H1 (cell line): ENCODE measurements at regions not wholly inside any gene's neighbourhood (a gene's known extent, or its start where the extent isn't known, plus 50 kb on each side); places are given as distances from the start of the nearest gene placed in this dataset.

Experiments
- CTCF ChIA-PET: fragments of 300-600 bp; sonication (Branson Sonifier 250); formaldehyde crosslinking; loops from one replicate; lab custom pipeline; 2021; ENCODE audit not compliant: partially characterized antibody; lab: Charles Lee
- POLR2A ChIA-PET: fragments of 300-600 bp; sonication (Branson Sonifier 250); formaldehyde crosslinking; loops from one replicate; lab custom pipeline; 2021; ENCODE audit warnings: inconsistent platforms; ENCODE audit not compliant: partially characterized antibody; lab: Charles Lee
- DNase-seq, 2 experiments: peaks; one replicate each; pipeline versions ENCODE4 v3.0.0 to v3.0.0-alpha.2; 2010 to 2022; ENCODE audit warnings: low spot score in 2 of 2, low read depth in 1 of 2, mixed read lengths in 1 of 2
- FAIRE-seq: peaks from 2 replicates; lab custom pipeline; 2011; peaks lifted over from hg19 to GRCh38; lab: Jason Lieb, UNC
- H2AFZ ChIP-seq: 2 replicates; pipeline ENCODE4 v1.8.1; 2012; ENCODE audit warnings: low read length, inconsistent platforms
- H2AK5ac ChIP-seq: 2 replicates; pipeline ENCODE4 v1.6.1; 2013; ENCODE audit warnings: low read depth, low read length
- H2BK120ac ChIP-seq: replicated peaks from 2 replicates; pipeline ENCODE3; 2013; ENCODE audit warnings: low read depth, low read length, inconsistent platforms
- H2BK12ac ChIP-seq: 2 replicates; pipeline ENCODE4 v1.6.1; 2013; ENCODE audit warnings: low read depth, low read length
- H2BK15ac ChIP-seq: 2 replicates; pipeline ENCODE4 v1.6.1; 2013; ENCODE audit warnings: low read length
- H2BK20ac ChIP-seq: 2 replicates; pipeline ENCODE4 v1.6.1; 2013; ENCODE audit warnings: low read length
- H2BK5ac ChIP-seq: 2 replicates; pipeline ENCODE4 v1.6.1; 2013; ENCODE audit warnings: low read depth, low read length
- H3K14ac ChIP-seq: 2 replicates; pipeline ENCODE4 v1.6.1; 2013; ENCODE audit warnings: inconsistent platforms; ENCODE audit not compliant: insufficient read length
- H3K18ac ChIP-seq: 2 replicates; pipeline ENCODE4 v1.6.1; 2013; ENCODE audit warnings: low read length; ENCODE audit errors: extremely low read depth
- H3K23ac ChIP-seq: 2 replicates; pipeline ENCODE4 v1.6.1; 2013; ENCODE audit warnings: inconsistent platforms; ENCODE audit not compliant: insufficient read length
- H3K23me2 ChIP-seq: 2 replicates; pipeline ENCODE4 v1.6.1; 2013; ENCODE audit warnings: low read depth, low read length
- H3K27ac ChIP-seq: 2 replicates; pipeline ENCODE4 v1.6.1; 2011; ENCODE audit warnings: low read depth, low read length, inconsistent platforms
- H3K27me3 ChIP-seq, 4 experiments: replicated peaks in 1 of 4; 1 replicate in 1 of 4; 2 replicates in 3 of 4; pipeline versions ENCODE4 v1.6.1 to v1.8.1; 2011 to 2013; ENCODE audit warnings: low read length in 3 of 4, mild to moderate bottlenecking in 3 of 4, inconsistent platforms in 2 of 4, mixed read lengths in 2 of 4, moderate library complexity in 1 of 4; ENCODE audit not compliant: control insufficient read depth in 3 of 4, insufficient read depth in 3 of 4; ENCODE audit errors: extremely low read depth in 1 of 4
- H3K36me3 ChIP-seq, 4 experiments: 2 replicates each; pipeline versions ENCODE4 v1.6.1 to v1.8.1; 2011 to 2013; ENCODE audit warnings: mild to moderate bottlenecking in 4 of 4, low read length in 3 of 4, moderate library complexity in 2 of 4, control low read depth in 1 of 4, inconsistent platforms in 1 of 4; ENCODE audit not compliant: insufficient read depth in 4 of 4, control insufficient read depth in 2 of 4
- H3K4ac ChIP-seq: replicated peaks from 2 replicates; pipeline ENCODE3; 2013; ENCODE audit warnings: low read length, low read depth, mixed read lengths, inconsistent platforms; ENCODE audit not compliant: insufficient read length
- H3K4me1 ChIP-seq, 4 experiments: replicated peaks in 1 of 4; 1 replicate in 1 of 4; 2 replicates in 3 of 4; pipeline versions ENCODE4 v1.6.1 to v1.8.1; 2011 to 2013; ENCODE audit warnings: low read length in 3 of 4, inconsistent platforms in 2 of 4, mixed read lengths in 1 of 4; ENCODE audit not compliant: insufficient read depth in 4 of 4, control insufficient read depth in 3 of 4
- H3K4me2 ChIP-seq, 2 experiments: 2 replicates each; pipeline versions ENCODE4 v1.6.1 to v1.8.1; 2011 to 2013; ENCODE audit warnings: low read depth in 2 of 2, low read length in 2 of 2, control low read depth in 1 of 2, inconsistent platforms in 1 of 2, mild to moderate bottlenecking in 1 of 2; ENCODE audit not compliant: insufficient read depth in 1 of 2
- H3K4me3 ChIP-seq, 4 experiments: fragments of 200-600, 300-600 bp in 1 of 4; sonication (generic), shearing (Covaris generic), sonication (Bioruptor Twin) in 1 of 4; 2 replicates each; pipeline versions ENCODE4 v1.5.1 to v1.8.1; 2011 to 2016; ENCODE audit warnings: low read length in 4 of 4, low read depth in 3 of 4, control low read depth in 2 of 4, inconsistent platforms in 2 of 4, mild to moderate bottlenecking in 2 of 4, mixed read lengths in 1 of 4, moderate library complexity in 1 of 4; ENCODE audit not compliant: insufficient read depth in 2 of 4; ENCODE audit errors: extremely low read depth in 1 of 4
- H3K56ac ChIP-seq: replicated peaks from 2 replicates; pipeline ENCODE3; 2013; ENCODE audit warnings: low read depth, mild to moderate bottlenecking, mixed read lengths, low read length, inconsistent platforms; ENCODE audit not compliant: insufficient read length
- H3K79me1 ChIP-seq: 2 replicates; pipeline ENCODE4 v1.6.1; 2013; ENCODE audit warnings: low read depth, low read length, control low read depth
- H3K79me2 ChIP-seq, 2 experiments: 2 replicates each; pipeline versions ENCODE4 v1.6.1 to v1.8.1; 2012 to 2013; ENCODE audit warnings: low read length in 2 of 2, mild to moderate bottlenecking in 2 of 2, inconsistent platforms in 1 of 2; ENCODE audit not compliant: insufficient read depth in 2 of 2, control insufficient read depth in 1 of 2
- H3K9ac ChIP-seq, 4 experiments: replicated peaks in 1 of 4; 1 replicate in 1 of 4; 2 replicates in 3 of 4; pipeline versions ENCODE4 v1.6.1 to v1.8.1; 2011 to 2013; ENCODE audit warnings: low read depth in 3 of 4, low read length in 3 of 4, control low read depth in 2 of 4, mild to moderate bottlenecking in 2 of 4, moderate library complexity in 2 of 4, inconsistent platforms in 1 of 4; ENCODE audit errors: extremely low read depth in 1 of 4
- H3K9me3 ChIP-seq, 2 experiments: 2 replicates each; pipeline versions ENCODE4 v1.6.1 to v1.8.1; 2012 to 2013; ENCODE audit warnings: mild to moderate bottlenecking in 2 of 2, moderate library complexity in 2 of 2, control low read depth in 1 of 2, inconsistent platforms in 1 of 2, low read depth in 1 of 2, low read length in 1 of 2, mixed read lengths in 1 of 2; ENCODE audit not compliant: insufficient read depth in 2 of 2
- H4K20me1 ChIP-seq, 2 experiments: replicated peaks in 1 of 2; 2 replicates each; pipeline versions ENCODE3 to v1.8.1; 2011 to 2013; ENCODE audit warnings: inconsistent platforms in 2 of 2, low read length in 2 of 2, mild to moderate bottlenecking in 1 of 2; ENCODE audit not compliant: insufficient read depth in 2 of 2, control insufficient read depth in 1 of 2
- H4K5ac ChIP-seq: 2 replicates; pipeline ENCODE4 v1.6.1; 2013; ENCODE audit warnings: low read length, low read depth, mixed read lengths, inconsistent platforms; ENCODE audit not compliant: insufficient read length
- H4K8ac ChIP-seq: 2 replicates; pipeline ENCODE4 v1.8.0; 2013; ENCODE audit warnings: mild to moderate bottlenecking, moderate library complexity, low read length, inconsistent platforms; ENCODE audit not compliant: insufficient read depth; ENCODE audit errors: extremely low read depth
- H4K91ac ChIP-seq: replicated peaks from 2 replicates; pipeline ENCODE3; 2013; ENCODE audit warnings: low read length, mixed read lengths, inconsistent platforms; ENCODE audit not compliant: insufficient read length
- RXRA ChIP-seq: IDR thresholded peaks from 2 replicates; pipeline ENCODE4 v1.6.1; 2011; ENCODE audit warnings: low read depth, mild to moderate bottlenecking, low read length, moderate library complexity; ENCODE audit not compliant: insufficient read depth
- SIN3A ChIP-seq, 2 experiments: IDR thresholded peaks in 1 of 2; conservative IDR thresholded peaks in 1 of 2; 2 replicates each; pipeline ENCODE4 v1.6.1; 2011 to 2012; ENCODE audit warnings: low read length in 2 of 2, improper control_type of control experiment in 1 of 2, low read depth in 1 of 2, mild to moderate bottlenecking in 1 of 2
- SRF ChIP-seq: IDR thresholded peaks from 2 replicates; pipeline ENCODE4 v1.6.1; 2011; ENCODE audit warnings: mild to moderate bottlenecking, low read depth, low read length, moderate library complexity
- TBP ChIP-seq: IDR thresholded peaks from 2 replicates; pipeline ENCODE4 v1.6.1; 2011; ENCODE audit warnings: low read depth, low read length, improper control_type of control experiment
- TCF12 ChIP-seq: IDR thresholded peaks from 2 replicates; pipeline ENCODE4 v1.6.1; 2011; ENCODE audit warnings: low read depth, mild to moderate bottlenecking, low read length
- TEAD4 ChIP-seq: IDR thresholded peaks from 2 replicates; pipeline ENCODE4 v1.6.1; 2012; ENCODE audit warnings: low read depth, low read length, inconsistent platforms, mixed read lengths
- WGBS, 2 experiments: shearing (Covaris generic) in 1 of 2; methylation state at CpG; one replicate each; pipeline versions ENCODE4 v1.1.6 to v1.1.7; 2013 to 2015; ENCODE audit warnings: low lambda C conversion rate in 2 of 2, mixed read lengths in 2 of 2, inconsistent platforms in 1 of 2, low coverage in 1 of 2, missing lambda C conversion rate in 1 of 2; ENCODE audit not compliant: insufficient replicate concordance in 2 of 2, insufficient coverage in 1 of 2, insufficient read length in 1 of 2; ENCODE audit errors: extremely low coverage in 1 of 2, missing lambda C conversion rate in 1 of 2; 5-methylcytosine and 5-hydroxymethylcytosine counted together

GRCh38 chr2:10225291-10226037, 77.2 kb upstream of the HPCAL1 start:
- Histone ChIP-seq H2BK15ac (no peak overlapping the region), H3K14ac (no peak overlapping the region), H2BK120ac (no peak overlapping the region), H2AFZ (no peak overlapping the region), H4K8ac (no peak overlapping the region), H4K5ac (no peak overlapping the region), H3K79me2 (no peaks in the 10 kb centered on the region), H3K4me2 (no peak overlapping the region), H2BK5ac (no peak overlapping the region), H3K27ac (no peak overlapping the region), H2BK20ac (peak overlapping the region; percentile 72), H3K79me1 (no peaks in the 10 kb centered on the region), H3K4me3 (no peak overlapping the region), H3K23ac (no peak overlapping the region), H3K27me3 (no peaks in the 10 kb centered on the region), H4K20me1 (no peaks in the 10 kb centered on the region), H3K4ac (no peak overlapping the region), H3K4me1 (peaks cover 0 to 3% (median under 1%) of the 10 kb centered on the region in 4 experiments; a peak in 2 of 7 replicates), H3K18ac (no peak overlapping the region), H3K36me3 (no peaks in the 10 kb centered on the region), H4K91ac (no peak overlapping the region), H3K9ac (no peak overlapping the region), H2BK12ac (no peak overlapping the region), H3K23me2 (no peaks in the 10 kb centered on the region), H2AK5ac (no peak overlapping the region), H3K56ac (no peak overlapping the region), H3K9me3 (no peaks in the 10 kb centered on the region)
- FAIRE-seq = no peak
- ChIA-PET POLR2A (interaction anchor here (1.0 to 1.2 kb wide), 2 partner anchors 8 to 226 kb away, joined by 3 read pairs; no protein-coding TSS in a partner anchor), CTCF (interaction anchor here (0.8 to 10.9 kb wide), 11 partner anchors 8 to 210 kb away, joined by 3 to 95 read pairs (median 4); no protein-coding TSS in a partner anchor)
- no peak for DNase-seq
- 85% methylated on average over 15 of the region's 15 CpGs; no CpG with 5 or more reads in 1 of the 2 experiments for WGBS, 2 experiments
- TF ChIP-seq TCF12 (peak; percentile 88), SRF (no peak), SIN3A (conservative IDR thresholded peaks at IDR 0.05 in 1 of 2, IDR thresholded peaks at IDR 0.05 in 1 of 2; ENCODE audit: low read depth in 1 of 2, low read length in 2 of 2) (peak; percentile 67 to 75; a peak in 2 of 4 replicates), RXRA (no peak), TEAD4 (peak; percentile 62), TBP (peak; percentile 22; the same call in 1 of the 2 replicates)
